ENCODE measurements at regions not wholly inside any gene's neighbourhood (a gene's known extent, or its start where the extent isn't known, plus 50 kb on each side); places are given as distances from the start of the nearest gene placed in this dataset.
A peak's percentile ranks its signal among the peaks of the same experiment; 100 is the strongest.

DNA sequence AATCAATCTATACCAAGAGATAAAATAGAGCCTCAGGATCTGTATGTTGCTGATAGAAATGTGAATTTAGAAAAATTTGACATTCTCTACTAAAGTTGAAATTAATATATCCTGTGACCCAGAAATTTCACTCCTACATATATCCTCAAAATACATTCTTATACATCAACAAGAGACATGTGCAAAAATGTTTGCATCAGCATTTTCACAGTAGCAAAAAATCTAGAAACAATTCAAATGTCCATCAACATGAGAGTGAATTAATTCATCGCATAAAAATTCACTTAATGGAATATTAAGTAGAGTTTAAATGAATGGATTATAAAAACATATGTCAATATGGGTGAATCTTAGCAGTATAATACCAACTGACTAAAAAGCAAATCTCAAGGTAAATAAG lies 80.8 kb downstream of the GPR65 start (continued):
- TF ChIP-seq ZNF462 (CRISPR knock-in tag; IDR thresholded peaks at IDR 0.05), result no peak
- no peak for TF ChIP-seq POLR2AphosphoS5 (IDR thresholded peaks at IDR 0.05; ENCODE audit: low read depth)

GRCh38 chr14:88089445-88089844 lies 84.5 kb downstream of the GPR65 start:
- Histone ChIP-seq H3K79me2 (replicated peaks; ENCODE audit: insufficient read depth) (no peaks in the 10 kb centered on the region), H4K20me1 (replicated peaks; ENCODE audit: insufficient read depth) (no peaks in the 10 kb centered on the region), H3K27me3 (ENCODE audit: insufficient read depth) (no peaks in the 10 kb centered on the region), H3K9me2 (ENCODE audit: insufficient read depth) (no peaks in the 10 kb centered on the region), H3K4me3 (no peak overlapping the region), H3K4me2 (no peak overlapping the region), H3F3A (replicated peaks; ENCODE audit: low read depth) (no peaks in the 10 kb centered on the region), H2AFZ (no peak overlapping the region), H3K27ac (ENCODE audit: low read depth) (no peak overlapping the region), H3K4me1 (ENCODE audit: insufficient read depth) (peaks cover 9% of the 10 kb centered on the region; the same call in 1 of the 2 replicates), H3K36me3 (ENCODE audit: insufficient read depth) (no peaks in the 10 kb centered on the region)
- peak; percentile 2 for DNase-seq (ENCODE audit: low spot score)
- Mint-ChIP-seq H3K4me3 (no peak overlapping the region), H3K36me3 (ENCODE audit: low read depth) (no peaks in the 10 kb centered on the region), H3K9me3 (no peaks in the 10 kb centered on the region), H3K4me1 (peaks cover 11% of the 10 kb centered on the region; the same call in 2 of the 3 replicates), H3K27me3 (ENCODE audit: insufficient read depth, low read depth, poor library complexity) (no peaks in the 10 kb centered on the region), H3K27ac (no peak overlapping the region)
- no peak for ATAC-seq
- TF ChIP-seq, protein P1, sequence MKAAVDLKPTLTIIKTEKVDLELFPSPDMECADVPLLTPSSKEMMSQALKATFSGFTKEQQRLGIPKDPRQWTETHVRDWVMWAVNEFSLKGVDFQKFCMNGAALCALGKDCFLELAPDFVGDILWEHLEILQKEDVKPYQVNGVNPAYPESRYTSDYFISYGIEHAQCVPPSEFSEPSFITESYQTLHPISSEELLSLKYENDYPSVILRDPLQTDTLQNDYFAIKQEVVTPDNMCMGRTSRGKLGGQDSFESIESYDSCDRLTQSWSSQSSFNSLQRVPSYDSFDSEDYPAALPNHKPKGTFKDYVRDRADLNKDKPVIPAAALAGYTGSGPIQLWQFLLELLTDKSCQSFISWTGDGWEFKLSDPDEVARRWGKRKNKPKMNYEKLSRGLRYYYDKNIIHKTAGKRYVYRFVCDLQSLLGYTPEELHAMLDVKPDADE (IDR thresholded peaks at IDR 0.05), result no peak
- no peak for TF ChIP-seq EZH2phosphoT487 (IDR thresholded peaks at IDR 0.05; ENCODE audit: unreplicated experiment)
- TF ChIP-seq, protein P2, sequence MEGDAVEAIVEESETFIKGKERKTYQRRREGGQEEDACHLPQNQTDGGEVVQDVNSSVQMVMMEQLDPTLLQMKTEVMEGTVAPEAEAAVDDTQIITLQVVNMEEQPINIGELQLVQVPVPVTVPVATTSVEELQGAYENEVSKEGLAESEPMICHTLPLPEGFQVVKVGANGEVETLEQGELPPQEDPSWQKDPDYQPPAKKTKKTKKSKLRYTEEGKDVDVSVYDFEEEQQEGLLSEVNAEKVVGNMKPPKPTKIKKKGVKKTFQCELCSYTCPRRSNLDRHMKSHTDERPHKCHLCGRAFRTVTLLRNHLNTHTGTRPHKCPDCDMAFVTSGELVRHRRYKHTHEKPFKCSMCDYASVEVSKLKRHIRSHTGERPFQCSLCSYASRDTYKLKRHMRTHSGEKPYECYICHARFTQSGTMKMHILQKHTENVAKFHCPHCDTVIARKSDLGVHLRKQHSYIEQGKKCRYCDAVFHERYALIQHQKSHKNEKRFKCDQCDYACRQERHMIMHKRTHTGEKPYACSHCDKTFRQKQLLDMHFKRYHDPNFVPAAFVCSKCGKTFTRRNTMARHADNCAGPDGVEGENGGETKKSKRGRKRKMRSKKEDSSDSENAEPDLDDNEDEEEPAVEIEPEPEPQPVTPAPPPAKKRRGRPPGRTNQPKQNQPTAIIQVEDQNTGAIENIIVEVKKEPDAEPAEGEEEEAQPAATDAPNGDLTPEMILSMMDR (conservative IDR thresholded peaks at IDR 0.05; ENCODE audit: low read depth in 2 of 2), result no peak
- no peak for TF ChIP-seq STAT1 (IDR thresholded peaks at IDR 0.05; ENCODE audit: unreplicated experiment)
- no peak for TF ChIP-seq POLR2AphosphoS5 (IDR thresholded peaks at IDR 0.05; ENCODE audit: low read depth)
- TF ChIP-seq, protein P3, sequence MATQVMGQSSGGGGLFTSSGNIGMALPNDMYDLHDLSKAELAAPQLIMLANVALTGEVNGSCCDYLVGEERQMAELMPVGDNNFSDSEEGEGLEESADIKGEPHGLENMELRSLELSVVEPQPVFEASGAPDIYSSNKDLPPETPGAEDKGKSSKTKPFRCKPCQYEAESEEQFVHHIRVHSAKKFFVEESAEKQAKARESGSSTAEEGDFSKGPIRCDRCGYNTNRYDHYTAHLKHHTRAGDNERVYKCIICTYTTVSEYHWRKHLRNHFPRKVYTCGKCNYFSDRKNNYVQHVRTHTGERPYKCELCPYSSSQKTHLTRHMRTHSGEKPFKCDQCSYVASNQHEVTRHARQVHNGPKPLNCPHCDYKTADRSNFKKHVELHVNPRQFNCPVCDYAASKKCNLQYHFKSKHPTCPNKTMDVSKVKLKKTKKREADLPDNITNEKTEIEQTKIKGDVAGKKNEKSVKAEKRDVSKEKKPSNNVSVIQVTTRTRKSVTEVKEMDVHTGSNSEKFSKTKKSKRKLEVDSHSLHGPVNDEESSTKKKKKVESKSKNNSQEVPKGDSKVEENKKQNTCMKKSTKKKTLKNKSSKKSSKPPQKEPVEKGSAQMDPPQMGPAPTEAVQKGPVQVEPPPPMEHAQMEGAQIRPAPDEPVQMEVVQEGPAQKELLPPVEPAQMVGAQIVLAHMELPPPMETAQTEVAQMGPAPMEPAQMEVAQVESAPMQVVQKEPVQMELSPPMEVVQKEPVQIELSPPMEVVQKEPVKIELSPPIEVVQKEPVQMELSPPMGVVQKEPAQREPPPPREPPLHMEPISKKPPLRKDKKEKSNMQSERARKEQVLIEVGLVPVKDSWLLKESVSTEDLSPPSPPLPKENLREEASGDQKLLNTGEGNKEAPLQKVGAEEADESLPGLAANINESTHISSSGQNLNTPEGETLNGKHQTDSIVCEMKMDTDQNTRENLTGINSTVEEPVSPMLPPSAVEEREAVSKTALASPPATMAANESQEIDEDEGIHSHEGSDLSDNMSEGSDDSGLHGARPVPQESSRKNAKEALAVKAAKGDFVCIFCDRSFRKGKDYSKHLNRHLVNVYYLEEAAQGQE (IDR thresholded peaks at IDR 0.05; ENCODE audit: unreplicated experiment), result no peak
- TF ChIP-seq JUNB (IDR thresholded peaks at IDR 0.05; ENCODE audit: unreplicated experiment), result no peak
- no peak for TF ChIP-seq CREB1 (CRISPR knock-in tag; IDR thresholded peaks at IDR 0.05; ENCODE audit: low read depth)
- no peak for TF ChIP-seq ZNF331 (CRISPR knock-in tag; IDR thresholded peaks at IDR 0.05; ENCODE audit: low read depth)
- TF ChIP-seq EZH2 (IDR thresholded peaks at IDR 0.05; ENCODE audit: low read depth, unreplicated experiment), result no peak
- no peak for TF ChIP-seq NANOG (IDR thresholded peaks at IDR 0.05; ENCODE audit: borderline replicate concordance)
- no peak for TF ChIP-seq ZNF114 (CRISPR knock-in tag; IDR thresholded peaks at IDR 0.05)

Measured in GM23338 (cell line).